Neural cell (in vitro differentiated cells): ENCODE measurements at regions not wholly inside any gene's neighbourhood (a gene's known extent, or its start where the extent isn't known, plus 50 kb on each side); places are given as distances from the start of the nearest gene placed in this dataset.

Experiments
- H2AFZ ChIP-seq: fragments of 200-600, 300-800 bp; sonication (generic), shearing (Covaris generic); 2 replicates; pipeline ENCODE4 v1.6.0; 2014; ENCODE audit warnings: low read depth, mild to moderate bottlenecking, antibody characterized with exemption, low read length, moderate library complexity
- H3F3A ChIP-seq: fragments of 200-600 bp; shearing (Covaris generic); 2 replicates; pipeline ENCODE4 v1.6.1; 2016; ENCODE audit warnings: mild to moderate bottlenecking, moderate library complexity, mixed read lengths, antibody characterized with exemption, low read length; ENCODE audit not compliant: insufficient read depth, poor library complexity, severe bottlenecking
- H3K27ac ChIP-seq: fragments of 200-600, 300-800 bp; sonication (generic), shearing (Covaris generic); 2 replicates; pipeline ENCODE4 v1.5.1; 2014; ENCODE audit warnings: mild to moderate bottlenecking, low read length, moderate library complexity
- H3K27me3 ChIP-seq: fragments of 300-800, 200-600 bp; sonication (generic), shearing (Covaris generic); 2 replicates; pipeline ENCODE4 v1.6.0; 2014; ENCODE audit warnings: mild to moderate bottlenecking, low read depth, low read length, moderate library complexity; ENCODE audit not compliant: insufficient read depth
- H3K36me3 ChIP-seq: fragments of 300-800, 200-600 bp; sonication (generic), shearing (Covaris generic); 2 replicates; pipeline ENCODE4 v1.5.1; 2014; ENCODE audit warnings: mild to moderate bottlenecking, antibody characterized with exemption, low read length, moderate library complexity; ENCODE audit not compliant: insufficient read depth
- H3K4me2 ChIP-seq: fragments of 300-800, 200-600 bp; sonication (generic), shearing (Covaris generic); 2 replicates; pipeline ENCODE4 v1.6.0; 2014; ENCODE audit warnings: mild to moderate bottlenecking, low read length
- H3K4me3 ChIP-seq: fragments of 300-800, 200-600 bp; sonication (generic), shearing (Covaris generic); 2 replicates; pipeline ENCODE4 v1.5.1; 2014; ENCODE audit warnings: mild to moderate bottlenecking, low read length, moderate library complexity
- H3K79me2 ChIP-seq: fragments of 200-600 bp; shearing (Covaris generic); replicated peaks from 2 replicates; pipeline ENCODE4 v1.6.0; 2014; ENCODE audit warnings: mild to moderate bottlenecking, low read length, moderate library complexity; ENCODE audit not compliant: insufficient read depth
- H3K9ac ChIP-seq: fragments of 300-800, 200-600 bp; sonication (generic), shearing (Covaris generic); 2 replicates; pipeline ENCODE4 v1.6.1; 2016; ENCODE audit warnings: mild to moderate bottlenecking, low read length, mixed read lengths
- H3K9me2 ChIP-seq: fragments of 200-600 bp; shearing (Covaris generic); 2 replicates; pipeline ENCODE4 v1.6.1; 2016; ENCODE audit warnings: mild to moderate bottlenecking, low read length, mixed read lengths; ENCODE audit not compliant: insufficient read depth
- H3K9me3 ChIP-seq: fragments of 200-600, 300-800 bp; sonication (generic), shearing (Covaris generic); 2 replicates; pipeline ENCODE4 v1.6.1; 2016; ENCODE audit warnings: mild to moderate bottlenecking, mixed run types, low read length, moderate library complexity, mixed read lengths
- H4K20me1 ChIP-seq: fragments of 200-600 bp; shearing (Covaris generic); 2 replicates; pipeline ENCODE4 v1.6.1; 2016; ENCODE audit warnings: mild to moderate bottlenecking, mixed run types; ENCODE audit not compliant: insufficient read depth
- EP300 ChIP-seq: fragments of 450-650 bp; conservative IDR thresholded peaks from 2 replicates; pipeline ENCODE4 v1.6.1; 2014; ENCODE audit warnings: antibody characterized with exemption, mild to moderate bottlenecking, moderate library complexity; ENCODE audit not compliant: poor library complexity, severe bottlenecking
- EZH2 ChIP-seq: fragments of 200-600, 300-800 bp; shearing (Covaris generic), sonication (generic); IDR thresholded peaks from 2 replicates; pipeline ENCODE4 v1.6.1; 2014; ENCODE audit warnings: antibody characterized with exemption, low read length, borderline replicate concordance, mild to moderate bottlenecking; ENCODE audit not compliant: insufficient read depth, poor library complexity, severe bottlenecking
- MXI1 ChIP-seq: fragments of 450-650 bp; conservative IDR thresholded peaks from 2 replicates; pipeline ENCODE4 v1.6.1; 2014; ENCODE audit warnings: antibody characterized with exemption, mild to moderate bottlenecking; ENCODE audit not compliant: poor library complexity, severe bottlenecking
- POLR2AphosphoS5 ChIP-seq: IDR thresholded peaks from 2 replicates; pipeline ENCODE4 v1.6.1; 2012
- RAD21 ChIP-seq: fragments of 450-650 bp; conservative IDR thresholded peaks from 2 replicates; pipeline ENCODE4 v1.6.1; 2014; ENCODE audit warnings: antibody characterized with exemption, mild to moderate bottlenecking, moderate library complexity
- SMC3 ChIP-seq: fragments of 450-650 bp; conservative IDR thresholded peaks from 2 replicates; pipeline ENCODE4 v1.6.1; 2014; ENCODE audit warnings: antibody characterized with exemption, mild to moderate bottlenecking, moderate library complexity; ENCODE audit not compliant: poor library complexity
- TAF1 ChIP-seq: IDR thresholded peaks from 2 replicates; pipeline ENCODE4 v1.6.1; 2012; ENCODE audit warnings: low read depth
- TF ChIP-seq, protein P1 (sequence below): fragments of 450-650 bp; IDR thresholded peaks from 2 replicates; pipeline ENCODE4 v1.5.1; 2014; ENCODE audit warnings: antibody characterized with exemption, mild to moderate bottlenecking, moderate library complexity; ENCODE audit not compliant: poor library complexity, severe bottlenecking
- TF ChIP-seq, protein P2 (sequence below): IDR thresholded peaks from 2 replicates; pipeline ENCODE4 v1.6.1; 2012; ENCODE audit warnings: borderline replicate concordance

DNA sequence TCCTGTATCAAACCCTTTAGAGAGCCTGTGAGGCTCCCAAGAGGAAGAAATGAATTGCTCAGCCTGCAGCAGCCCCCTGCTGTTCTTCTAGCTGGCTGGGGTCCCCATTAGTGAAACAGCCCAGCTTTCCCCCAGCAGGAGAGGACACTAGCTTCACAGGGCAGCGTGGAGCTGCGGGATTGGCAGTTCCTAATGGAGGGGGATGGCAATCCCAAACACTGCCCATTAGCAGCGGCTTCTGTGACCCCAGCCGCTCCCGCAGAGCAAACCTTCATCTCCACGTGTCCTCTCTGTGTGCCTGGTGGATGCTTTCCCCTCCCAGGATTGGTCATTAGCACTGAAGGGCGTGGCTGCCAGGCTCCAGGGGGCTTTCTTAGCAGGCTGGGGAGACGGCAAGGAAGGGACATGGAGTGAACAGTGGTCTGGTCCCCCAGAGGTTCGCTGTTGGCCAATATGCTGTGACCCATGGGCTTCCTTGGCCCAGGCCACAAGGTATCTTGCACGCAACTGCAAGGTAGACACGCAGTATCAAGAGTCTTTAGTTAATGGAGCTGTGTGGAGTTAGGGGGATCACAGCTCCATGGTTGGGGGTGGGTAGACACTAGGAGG lies 322.5 kb upstream of the ZMIZ1 start:
- H2AFZ ChIP-seq: no peak overlapping the region
- no peak overlapping the region for H3K9ac ChIP-seq

DNA sequence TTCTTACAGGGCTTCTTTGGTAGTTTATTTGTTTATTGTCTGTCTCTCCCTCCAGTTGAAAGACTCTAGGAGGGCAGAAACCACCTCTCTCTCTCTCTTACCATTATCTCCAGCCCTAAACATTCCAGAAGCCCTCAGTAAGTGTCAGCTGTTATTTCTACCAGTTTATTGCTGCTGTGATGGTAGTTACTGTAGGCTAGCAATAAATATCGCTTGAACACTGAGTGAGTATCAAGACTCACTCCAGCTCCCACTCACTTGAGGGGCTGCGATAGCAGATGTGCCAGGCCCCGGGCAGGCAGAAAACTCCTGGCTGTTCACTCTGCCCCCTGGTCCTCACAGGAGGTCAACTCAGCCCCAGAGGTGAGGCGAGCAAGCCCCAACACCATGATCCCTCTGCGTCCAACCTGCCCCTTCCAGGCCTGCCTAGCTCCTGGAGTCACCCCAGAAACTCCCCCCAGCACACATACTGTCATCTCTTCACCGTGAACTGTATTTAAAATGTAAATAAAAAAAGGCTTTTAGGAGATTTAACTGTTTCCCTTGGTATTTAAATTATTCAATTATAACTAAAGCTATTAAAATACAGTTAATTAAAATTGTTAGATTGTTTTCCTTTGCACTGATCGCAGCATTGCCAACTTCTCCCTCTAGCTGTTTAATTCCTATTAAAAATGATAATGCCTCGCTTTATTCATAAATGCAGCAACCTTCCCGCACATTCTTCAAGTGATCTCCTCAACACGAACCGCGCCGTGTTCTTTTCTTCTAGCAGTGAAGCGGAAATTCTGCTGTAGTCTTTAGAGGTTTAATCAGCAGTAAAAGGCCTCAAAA lies 321.1 kb upstream of the ZMIZ1 start:
- Histone ChIP-seq H3K4me3 (no peak overlapping the region), H3K27me3 (no peaks in the 10 kb centered on the region), H3K27ac (peak overlapping the region; percentile 24), H3K4me2 (no peak overlapping the region), H3K9me2 (no peaks in the 10 kb centered on the region), H3F3A (no peaks in the 10 kb centered on the region), H3K9ac (no peak overlapping the region), H3K36me3 (no peaks in the 10 kb centered on the region), H3K79me2 (no peaks in the 10 kb centered on the region), H4K20me1 (no peaks in the 10 kb centered on the region), H3K9me3 (no peaks in the 10 kb centered on the region), H2AFZ (no peak overlapping the region)
- no peak for TF ChIP-seq RAD21
- TF ChIP-seq EP300: no peak
- no peak for TF ChIP-seq EZH2
- TF ChIP-seq POLR2AphosphoS5: peak; percentile 27
- no peak for TF ChIP-seq SMC3

More for the DNA sequence above, 322.5 kb upstream of the ZMIZ1 start:
- Histone ChIP-seq H3K27me3 (no peaks in the 10 kb centered on the region), H4K20me1 (no peaks in the 10 kb centered on the region), H3K9me3 (no peaks in the 10 kb centered on the region), H3K79me2 (no peaks in the 10 kb centered on the region), H3K4me2 (no peak overlapping the region), H3K9me2 (no peaks in the 10 kb centered on the region), H3K36me3 (no peaks in the 10 kb centered on the region), H3K4me3 (no peak overlapping the region), H3K27ac (no peak overlapping the region), H3F3A (no peaks in the 10 kb centered on the region)
- TF ChIP-seq RAD21 (no peak), EZH2 (no peak), SMC3 (peak; percentile 34), EP300 (no peak), TAF1 (no peak), MXI1 (no peak), POLR2AphosphoS5 (peak; percentile 22)
- TF ChIP-seq, protein P1, sequence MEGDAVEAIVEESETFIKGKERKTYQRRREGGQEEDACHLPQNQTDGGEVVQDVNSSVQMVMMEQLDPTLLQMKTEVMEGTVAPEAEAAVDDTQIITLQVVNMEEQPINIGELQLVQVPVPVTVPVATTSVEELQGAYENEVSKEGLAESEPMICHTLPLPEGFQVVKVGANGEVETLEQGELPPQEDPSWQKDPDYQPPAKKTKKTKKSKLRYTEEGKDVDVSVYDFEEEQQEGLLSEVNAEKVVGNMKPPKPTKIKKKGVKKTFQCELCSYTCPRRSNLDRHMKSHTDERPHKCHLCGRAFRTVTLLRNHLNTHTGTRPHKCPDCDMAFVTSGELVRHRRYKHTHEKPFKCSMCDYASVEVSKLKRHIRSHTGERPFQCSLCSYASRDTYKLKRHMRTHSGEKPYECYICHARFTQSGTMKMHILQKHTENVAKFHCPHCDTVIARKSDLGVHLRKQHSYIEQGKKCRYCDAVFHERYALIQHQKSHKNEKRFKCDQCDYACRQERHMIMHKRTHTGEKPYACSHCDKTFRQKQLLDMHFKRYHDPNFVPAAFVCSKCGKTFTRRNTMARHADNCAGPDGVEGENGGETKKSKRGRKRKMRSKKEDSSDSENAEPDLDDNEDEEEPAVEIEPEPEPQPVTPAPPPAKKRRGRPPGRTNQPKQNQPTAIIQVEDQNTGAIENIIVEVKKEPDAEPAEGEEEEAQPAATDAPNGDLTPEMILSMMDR: peak; percentile 25
- TF ChIP-seq, protein P2, sequence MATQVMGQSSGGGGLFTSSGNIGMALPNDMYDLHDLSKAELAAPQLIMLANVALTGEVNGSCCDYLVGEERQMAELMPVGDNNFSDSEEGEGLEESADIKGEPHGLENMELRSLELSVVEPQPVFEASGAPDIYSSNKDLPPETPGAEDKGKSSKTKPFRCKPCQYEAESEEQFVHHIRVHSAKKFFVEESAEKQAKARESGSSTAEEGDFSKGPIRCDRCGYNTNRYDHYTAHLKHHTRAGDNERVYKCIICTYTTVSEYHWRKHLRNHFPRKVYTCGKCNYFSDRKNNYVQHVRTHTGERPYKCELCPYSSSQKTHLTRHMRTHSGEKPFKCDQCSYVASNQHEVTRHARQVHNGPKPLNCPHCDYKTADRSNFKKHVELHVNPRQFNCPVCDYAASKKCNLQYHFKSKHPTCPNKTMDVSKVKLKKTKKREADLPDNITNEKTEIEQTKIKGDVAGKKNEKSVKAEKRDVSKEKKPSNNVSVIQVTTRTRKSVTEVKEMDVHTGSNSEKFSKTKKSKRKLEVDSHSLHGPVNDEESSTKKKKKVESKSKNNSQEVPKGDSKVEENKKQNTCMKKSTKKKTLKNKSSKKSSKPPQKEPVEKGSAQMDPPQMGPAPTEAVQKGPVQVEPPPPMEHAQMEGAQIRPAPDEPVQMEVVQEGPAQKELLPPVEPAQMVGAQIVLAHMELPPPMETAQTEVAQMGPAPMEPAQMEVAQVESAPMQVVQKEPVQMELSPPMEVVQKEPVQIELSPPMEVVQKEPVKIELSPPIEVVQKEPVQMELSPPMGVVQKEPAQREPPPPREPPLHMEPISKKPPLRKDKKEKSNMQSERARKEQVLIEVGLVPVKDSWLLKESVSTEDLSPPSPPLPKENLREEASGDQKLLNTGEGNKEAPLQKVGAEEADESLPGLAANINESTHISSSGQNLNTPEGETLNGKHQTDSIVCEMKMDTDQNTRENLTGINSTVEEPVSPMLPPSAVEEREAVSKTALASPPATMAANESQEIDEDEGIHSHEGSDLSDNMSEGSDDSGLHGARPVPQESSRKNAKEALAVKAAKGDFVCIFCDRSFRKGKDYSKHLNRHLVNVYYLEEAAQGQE: no peak
